ENCODE measurements at regions not wholly inside any gene's neighbourhood (a gene's known extent, or its start where the extent isn't known, plus 50 kb on each side); places are given as distances from the start of the nearest gene placed in this dataset.

DNA sequence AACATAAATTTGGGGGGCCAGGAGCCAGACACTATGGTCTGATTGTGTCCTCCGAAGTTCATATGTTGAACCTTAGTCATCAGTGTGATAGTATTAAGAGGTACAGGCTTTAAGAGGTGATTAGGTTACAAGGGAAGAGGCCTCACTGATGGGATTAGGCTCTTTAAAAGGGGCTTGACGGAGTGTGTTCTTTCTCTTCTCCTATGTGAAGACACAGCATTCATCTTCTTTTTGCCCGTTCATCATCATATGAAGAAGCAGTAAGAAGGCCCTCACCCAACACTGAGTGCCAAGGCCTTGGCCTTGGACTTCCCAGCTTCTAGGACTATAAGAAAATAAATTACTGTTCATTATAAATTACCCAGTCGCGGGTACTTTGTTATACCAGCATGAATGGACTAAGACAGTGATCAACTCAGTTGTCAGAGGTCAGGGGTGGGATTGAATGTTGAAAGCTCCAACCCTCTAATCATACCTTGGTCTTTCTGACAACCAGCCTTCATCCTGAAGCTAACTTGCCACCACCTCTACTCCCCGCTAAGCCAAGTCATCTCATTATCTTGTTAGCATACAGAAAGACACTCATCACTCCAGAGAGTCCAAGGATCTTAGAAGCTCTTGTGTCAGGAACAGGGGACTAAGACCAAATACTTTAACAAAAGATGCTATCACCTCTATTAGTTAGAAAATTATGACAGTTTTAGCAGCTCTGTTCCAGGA is 543.4 kb upstream of the DIPK2B start:
- no peak for DNase-seq (ENCODE audit: low read depth)

DNA sequence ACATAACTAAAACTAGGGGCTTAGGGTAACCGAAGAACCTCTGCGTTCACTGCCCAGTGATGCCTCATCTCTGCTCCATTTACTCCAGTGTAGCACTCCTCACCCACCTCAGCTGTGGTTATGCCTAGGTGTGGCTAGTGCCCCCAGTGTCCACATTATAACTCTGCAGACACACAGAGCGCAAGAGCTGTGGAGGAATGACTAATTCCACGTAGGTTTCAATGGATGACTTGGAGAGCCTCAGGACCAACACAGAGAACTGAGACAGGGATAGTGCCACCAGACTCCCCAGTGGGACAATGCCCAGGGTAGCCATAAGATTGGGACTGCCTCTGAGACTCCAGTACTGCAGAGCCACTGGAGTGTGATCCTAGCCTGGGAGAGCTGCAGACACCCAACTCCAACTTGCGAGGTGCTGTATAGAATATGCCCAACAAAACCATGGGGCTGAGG is 542.4 kb upstream of the DIPK2B start:
- DNase-seq (ENCODE audit: low read depth): no peak

DNA sequence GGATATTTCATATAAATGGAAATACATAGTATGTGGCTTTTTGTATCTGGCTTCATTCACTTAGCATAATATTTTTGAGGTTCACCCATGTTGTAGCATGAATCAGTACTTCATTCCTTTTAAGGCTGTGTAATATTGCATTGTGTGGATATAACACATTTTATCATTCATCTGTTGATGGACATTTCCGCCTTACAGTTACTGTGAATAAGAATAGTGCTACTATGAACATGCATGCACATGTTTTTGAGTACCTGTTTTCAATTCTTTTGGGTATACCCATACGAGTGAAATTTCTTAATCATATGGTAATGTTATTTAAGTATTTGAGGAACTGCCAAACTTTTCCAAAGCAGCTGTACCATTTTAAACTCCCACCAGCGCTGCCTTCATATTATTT is 539.6 kb upstream of the DIPK2B start:
- DNase-seq (ENCODE audit: low read depth): no peak

DNA sequence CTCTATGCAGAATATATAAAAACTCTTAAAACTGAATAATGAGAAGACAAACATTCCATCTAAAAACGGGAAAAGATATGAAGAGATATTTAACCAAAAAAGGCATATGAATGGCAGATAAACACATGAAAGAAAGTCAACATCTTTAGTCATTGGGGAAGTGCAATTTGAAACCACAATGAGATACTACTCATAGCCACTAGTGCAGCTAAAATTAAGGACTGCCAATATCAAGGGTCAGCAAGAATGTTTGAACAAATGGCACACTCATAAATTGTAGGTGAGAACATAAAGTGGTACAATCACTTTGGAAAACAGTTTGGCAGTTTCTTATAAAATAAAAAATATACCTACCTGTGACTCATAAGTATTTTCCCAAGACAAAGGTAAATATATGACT is 534.9 kb upstream of the DIPK2B start:
- DNase-seq (ENCODE audit: low read depth): no peak

DNA sequence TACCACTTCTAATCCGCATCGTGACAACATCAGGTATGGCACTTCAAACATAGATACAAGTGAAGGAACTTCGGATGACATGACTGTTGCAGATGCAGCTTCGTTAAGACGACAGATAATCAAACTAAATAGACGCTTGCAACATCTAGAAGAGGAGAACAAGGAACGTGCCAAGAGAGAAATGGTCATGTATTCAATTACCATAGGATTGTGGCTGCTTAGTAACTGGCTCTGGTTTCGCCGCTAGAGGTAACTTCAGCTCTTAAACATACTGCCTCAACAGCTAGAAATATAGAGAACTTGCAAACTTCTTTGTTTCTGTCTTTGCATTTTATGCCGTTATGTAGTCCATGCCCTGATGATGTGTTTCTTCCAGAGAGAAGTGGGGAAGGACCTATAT is 530.8 kb upstream of the DIPK2B start:
- DNase-seq (ENCODE audit: low read depth): no peak

DNA sequence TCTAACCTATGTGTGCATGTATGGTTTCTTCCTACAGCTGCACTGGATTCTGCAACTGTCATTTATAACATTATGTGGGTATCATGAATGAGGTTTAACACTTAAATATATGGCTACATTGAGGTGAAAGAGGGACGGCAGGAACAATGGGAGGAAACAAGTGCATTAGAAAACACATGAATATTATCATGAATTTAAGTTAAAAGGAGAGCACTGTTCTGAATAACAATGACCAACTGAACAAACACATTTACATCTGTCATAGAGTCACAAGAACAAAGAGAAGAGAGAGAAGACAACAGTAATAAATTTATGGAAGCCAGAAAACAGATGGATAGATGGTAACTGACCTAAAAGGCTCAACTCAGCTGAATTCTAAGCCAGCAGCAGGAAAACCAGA is 527.1 kb upstream of the DIPK2B start:
- no peak for DNase-seq (ENCODE audit: low read depth)

DNA sequence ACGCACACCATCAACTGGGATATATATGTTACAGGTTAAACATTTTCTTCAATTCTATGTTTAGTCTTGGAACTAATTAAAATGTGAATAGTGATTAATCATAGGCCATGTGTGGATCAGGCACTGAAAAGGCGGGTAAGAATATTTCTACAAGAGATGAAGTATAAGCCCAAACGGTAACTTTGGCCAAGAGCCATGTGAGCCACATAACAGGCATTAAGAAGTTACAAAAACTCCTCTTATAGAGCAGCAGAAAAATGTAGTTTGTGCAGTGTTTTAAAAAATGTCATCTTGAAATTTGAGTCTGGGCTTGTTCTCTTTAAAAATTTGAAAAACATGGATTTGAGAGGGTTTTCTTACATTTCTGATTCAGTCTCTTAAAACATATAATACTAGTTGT is 521.8 kb upstream of the DIPK2B start:
- no peak for DNase-seq (ENCODE audit: low read depth)

DNA sequence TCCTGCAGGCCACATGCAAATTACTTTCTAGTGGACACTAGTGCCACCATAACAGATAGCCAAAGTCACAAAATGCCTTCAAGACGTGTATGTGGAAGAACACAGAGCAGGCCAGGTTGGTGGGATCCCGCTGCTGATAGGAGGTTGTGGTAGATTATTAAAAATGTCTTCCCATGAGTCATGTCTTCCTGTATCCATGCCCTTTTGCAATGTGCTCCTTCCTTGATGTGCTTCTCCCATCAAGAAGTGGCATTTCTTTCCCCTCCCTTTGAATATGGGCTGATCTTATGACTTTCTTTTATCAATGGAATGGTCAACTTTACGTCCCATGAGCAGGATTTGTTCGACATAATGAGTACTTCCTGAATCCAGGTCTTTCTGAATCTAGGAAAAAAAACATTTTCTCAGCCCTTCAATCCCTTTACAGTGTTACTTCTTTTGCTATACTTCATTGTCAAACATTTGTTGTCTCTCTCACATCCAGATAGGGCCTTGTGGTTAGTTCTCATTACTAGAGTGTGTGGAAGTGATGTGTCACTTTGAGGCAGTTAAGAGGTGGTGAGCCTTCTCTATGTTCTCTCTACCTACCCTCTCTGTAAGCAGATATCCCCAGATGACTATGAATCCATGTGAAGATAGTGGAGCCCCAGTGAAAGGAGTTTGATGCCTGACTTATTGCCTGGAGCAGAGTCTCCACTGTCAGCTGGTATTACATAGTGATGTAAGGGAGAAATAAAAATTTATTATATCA is 519.2 kb upstream of the DIPK2B start:
- no peak for DNase-seq (ENCODE audit: low read depth)

DNA sequence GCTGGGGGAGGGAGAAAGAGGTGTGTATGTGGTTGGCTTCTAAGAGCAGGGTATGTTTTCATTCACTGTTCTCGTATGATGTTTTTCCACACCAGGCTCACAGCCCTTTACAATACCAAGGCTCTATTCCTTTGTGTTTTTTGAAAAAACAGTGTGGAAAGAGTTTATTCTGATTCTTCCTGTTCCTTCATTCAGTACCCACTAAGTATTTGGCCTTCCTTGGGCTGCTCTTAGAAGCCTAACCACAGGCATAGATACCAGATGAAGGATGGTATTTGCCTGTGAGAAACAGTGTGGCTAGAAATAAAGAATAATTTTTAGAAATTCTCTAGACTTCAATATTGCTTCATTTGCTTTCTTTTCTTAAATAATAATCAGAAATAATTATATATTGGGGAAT is 518.0 kb upstream of the DIPK2B start:
- no peak for DNase-seq (ENCODE audit: low read depth)

DNA sequence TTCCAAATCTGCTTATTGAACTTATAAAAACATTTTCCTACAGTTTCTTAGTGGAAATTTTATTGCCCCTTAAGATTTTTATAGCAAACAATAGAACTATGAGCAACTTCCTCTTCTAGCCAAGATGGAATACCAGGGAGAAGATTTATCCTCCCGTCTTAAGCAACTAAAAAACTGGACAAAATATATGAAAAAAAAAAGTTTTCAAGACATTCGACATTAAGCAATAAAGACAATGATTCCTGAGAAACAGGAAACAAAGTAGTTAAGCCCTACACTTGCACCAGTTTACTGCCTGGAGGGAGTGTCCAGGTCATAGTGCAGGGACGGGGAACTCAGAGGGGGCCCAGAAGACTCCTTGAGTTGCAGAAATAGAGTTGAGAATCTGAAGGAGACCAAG is 516.1 kb upstream of the DIPK2B start:
- no peak for DNase-seq (ENCODE audit: low read depth)

DNA sequence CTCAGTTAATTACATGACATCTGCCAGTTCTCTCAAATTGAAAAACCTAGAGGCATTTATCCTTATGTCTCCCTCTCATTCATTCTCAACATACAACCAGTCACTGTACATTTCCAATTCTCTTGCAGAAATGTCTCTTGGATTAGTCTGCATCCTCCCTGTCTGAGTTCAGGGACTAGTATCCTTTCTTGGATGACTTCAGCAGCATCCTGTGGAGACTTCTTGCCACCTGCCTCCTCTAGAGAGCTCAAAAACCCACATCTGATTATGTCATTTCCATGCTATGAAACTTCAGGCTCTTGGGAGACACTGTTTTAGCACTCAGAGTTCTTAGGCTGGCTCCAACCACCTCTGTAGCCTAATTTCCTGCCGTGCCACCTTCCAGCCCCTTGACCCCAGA is 515.1 kb upstream of the DIPK2B start:
- DNase-seq (ENCODE audit: low read depth): no peak

DNA sequence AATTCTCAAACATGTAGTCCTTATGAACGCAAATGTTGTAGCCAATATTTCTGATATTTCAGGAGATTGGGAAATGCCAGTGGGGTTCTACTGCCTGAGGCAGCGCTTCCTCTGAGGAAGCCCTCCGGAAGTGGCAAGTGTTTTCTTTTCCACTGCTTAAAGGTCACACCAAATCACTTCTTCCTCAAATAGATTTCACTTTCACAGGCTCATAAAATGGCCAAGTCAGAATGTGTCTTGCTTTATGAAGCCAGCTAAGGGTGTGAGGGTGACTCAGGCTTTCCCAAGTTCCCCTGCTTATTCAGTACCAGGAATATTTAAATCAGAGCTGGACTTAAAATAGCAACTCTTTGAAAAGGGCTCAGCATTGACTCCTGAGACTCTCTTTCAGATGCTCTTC is 514.2 kb upstream of the DIPK2B start:
- DNase-seq (ENCODE audit: low read depth): peak; percentile 63

DNA sequence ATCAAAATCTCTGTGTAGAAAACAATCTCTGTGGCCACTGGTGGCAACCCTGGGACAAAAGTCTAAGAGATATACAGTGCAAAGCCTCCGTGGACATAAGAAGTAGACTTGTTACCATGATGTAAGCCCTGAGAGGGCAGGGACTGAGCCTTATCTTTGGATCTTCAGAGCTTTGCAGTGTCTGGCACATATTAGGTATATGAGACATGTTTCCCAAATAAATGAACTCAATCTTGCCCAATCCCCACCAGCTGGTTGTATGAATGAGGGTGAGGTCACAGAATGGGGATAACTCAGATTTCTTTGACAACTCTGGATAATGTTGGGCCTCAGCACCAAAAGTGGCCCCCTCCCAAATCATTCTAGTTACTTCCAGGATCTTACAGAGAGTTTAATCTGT is 511.4 kb upstream of the DIPK2B start:
- DNase-seq (ENCODE audit: low read depth): peak; percentile 63

DNA sequence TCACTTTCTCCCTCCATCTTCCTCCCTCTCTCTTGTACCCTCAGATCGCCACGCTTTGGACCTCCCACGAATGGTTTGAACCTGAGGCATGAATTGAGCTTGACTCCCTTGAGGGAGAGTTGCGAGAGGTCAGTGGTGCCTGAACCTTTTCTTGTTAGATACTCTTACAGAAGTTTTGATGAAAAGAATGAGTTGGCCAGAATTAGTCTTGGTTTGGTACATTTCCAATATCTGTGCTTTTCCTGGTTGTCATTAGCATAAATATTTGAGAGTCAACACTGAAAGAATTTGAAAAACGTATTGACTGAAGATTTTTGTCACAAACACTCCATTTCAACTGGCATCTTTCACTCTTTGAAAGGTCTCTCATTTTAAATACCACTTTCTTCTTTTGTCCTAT is 510.6 kb upstream of the DIPK2B start:
- DNase-seq (ENCODE audit: low read depth): peak; percentile 67

DNA sequence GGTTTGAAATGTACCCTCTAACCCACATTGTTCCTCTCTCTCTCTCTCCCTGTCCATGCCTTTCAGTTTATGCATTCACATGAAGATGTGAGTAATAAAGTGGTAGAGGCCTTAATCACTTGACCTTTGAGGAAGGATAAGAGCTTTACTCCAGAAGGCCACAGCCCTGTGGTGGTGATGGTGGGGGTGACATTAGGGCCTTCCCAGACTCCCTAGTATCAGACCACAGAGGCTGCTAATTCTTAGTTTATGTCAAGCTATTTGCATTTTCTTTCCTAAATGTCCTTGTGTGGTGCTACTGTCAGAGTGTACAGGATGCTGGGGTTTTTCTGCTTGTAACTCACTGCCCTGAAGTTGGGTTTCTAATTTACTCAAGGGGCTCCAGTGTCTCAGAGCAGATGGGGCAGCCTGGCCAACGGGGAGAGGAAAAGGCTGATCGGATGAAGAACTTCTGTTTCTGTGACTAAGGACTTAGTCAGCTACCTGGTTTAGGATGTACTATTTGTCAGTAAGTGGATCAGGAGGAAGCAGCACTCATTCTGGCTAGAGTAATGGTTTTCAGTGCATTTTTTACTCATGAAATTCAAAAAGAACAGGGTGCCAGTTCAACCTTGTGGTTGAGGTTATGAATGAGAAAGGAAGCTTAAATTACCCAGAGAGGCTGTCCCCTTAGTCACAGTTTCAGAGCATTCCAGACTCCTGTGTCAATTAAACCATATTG is 509.6 kb upstream of the DIPK2B start:
- DNase-seq (ENCODE audit: low read depth): peak; percentile 91

DNA sequence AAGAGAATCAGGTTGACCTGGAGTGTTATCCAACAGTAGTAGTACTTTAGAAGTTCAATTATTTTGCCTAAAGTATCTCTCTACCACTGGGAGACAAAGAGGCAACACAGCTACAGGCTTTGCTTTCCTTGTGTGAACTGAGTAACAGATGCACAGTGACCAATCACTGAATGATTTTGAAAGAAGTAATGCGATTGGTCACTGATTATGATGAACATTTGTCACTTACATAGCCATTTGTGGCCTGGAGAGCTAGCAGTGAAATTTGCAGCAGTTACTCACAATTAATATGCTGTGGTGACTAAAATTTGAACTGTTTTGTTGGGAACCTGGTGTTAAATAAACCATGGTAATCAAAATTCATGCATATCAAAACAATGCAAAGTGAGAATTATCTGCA is 508.7 kb upstream of the DIPK2B start:
- no peak for DNase-seq (ENCODE audit: low read depth)

DNA sequence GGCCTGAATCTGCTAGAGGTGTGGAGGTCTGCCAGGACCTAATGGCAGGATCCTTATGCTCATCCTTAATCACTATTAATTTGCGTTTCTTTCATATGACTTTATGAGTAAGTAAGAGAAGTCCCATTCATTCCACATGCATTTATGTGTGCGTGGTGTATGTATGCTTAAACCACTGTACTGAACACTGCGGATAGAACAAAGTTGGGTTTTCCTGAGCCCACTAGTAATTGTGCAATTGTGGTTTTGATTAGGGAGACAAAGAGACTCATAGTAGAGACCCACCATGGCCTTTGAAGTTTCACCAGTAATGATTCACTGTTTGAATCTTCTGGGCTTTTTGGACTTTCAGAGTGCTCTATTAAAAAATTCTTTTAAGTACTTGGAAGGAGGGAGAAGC is 498.5 kb upstream of the DIPK2B start:
- no peak for DNase-seq (ENCODE audit: low read depth)

DNA sequence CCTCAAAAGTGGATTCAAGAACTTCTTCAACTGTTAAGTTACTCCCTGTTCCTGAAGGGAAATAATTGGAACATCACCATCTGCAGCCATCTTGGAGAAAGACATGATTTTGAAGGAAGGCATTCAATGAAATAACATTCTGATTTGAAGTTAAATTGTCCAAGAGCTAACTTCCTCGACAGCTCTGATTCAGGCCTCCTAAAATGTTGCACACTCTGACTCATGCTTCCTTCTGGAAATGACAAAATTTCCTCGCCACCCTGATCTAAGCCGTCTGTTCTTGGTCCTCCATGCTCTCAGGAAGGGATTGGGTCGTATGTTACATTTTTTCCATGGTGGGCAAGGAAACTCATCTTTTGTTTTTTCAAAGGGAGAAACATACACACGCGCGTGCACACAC is 496.9 kb upstream of the DIPK2B start:
- DNase-seq (ENCODE audit: low read depth): peak; percentile 77

DNA sequence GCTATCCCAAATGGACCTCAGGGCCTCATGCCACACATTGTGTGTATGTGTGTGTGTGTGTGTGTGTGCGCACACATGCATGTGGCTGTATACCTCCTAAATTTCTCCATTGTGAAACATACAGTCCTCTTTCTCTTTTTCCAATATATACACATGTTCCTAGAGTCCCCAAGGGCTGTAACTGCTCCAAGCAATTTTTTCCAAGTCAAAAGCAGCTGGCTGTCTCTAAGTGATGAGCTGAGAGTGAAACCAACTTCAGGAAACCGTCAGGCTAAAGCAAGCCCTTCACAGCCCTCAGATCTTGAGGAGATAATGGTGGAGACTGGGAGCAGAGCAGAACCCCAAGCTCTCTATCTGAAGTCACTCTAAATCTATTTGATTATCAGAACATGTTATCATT is 496.1 kb upstream of the DIPK2B start:
- DNase-seq (ENCODE audit: low read depth): no peak

DNA sequence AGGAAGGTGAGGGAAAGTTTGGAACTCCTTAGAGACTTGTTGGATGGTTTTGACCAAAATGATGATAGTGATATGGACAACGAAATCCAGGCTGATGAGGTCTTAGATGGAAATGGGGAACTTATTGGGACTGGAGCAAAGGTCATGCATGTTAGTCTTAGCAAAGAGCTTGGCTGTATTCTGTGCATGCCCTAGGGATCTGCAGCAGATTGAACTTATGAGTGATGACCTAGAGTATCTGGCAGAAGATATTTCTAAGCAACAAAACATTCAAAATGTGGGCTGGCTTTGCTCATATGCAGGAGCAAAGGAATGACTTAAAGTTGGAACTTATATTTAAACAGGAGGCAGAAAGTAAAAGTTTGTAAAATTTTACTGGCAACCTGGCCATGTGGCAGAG is 489.3 kb upstream of the DIPK2B start:
- DNase-seq (ENCODE audit: low read depth): no peak

DNA sequence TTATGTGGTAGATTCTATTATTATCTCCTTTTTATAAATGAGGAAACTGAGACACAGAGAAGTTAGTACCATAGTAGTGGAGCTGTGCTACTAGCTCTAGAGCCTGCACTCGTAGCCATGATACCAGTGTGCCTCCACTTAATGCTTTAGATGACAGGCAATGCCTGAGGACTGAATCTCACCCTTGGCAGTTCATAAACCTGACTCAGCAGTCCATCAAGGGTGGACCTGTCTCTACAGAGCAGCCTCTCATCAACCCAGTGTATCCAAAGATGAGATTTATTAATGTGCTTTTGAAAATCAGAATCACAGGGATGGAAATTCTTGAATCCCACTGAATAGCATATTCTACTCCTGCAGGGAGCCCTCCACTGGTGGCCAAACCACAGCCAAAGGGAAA is 483.2 kb upstream of the DIPK2B start:
- no peak for DNase-seq (ENCODE audit: low read depth)

DNA sequence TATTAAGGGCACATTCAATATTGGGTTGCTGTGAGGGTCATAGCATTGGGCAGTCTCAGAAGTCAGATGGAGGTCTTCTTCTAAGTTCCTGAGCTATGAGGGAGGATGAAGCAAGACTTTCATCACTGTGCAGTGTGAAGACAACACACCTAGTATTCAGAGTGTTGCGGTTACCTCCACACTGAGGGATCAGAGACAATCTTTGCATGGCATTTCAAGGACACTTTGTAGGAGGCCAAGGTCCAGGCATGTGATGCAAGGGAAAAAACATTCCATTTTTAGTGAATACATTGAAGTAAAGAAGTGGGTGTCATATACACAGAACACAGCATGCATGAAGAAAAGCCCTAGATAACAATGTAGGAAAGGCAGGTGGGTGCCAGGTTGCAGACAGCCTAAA is 481.2 kb upstream of the DIPK2B start:
- DNase-seq (ENCODE audit: low read depth): no peak

DNA sequence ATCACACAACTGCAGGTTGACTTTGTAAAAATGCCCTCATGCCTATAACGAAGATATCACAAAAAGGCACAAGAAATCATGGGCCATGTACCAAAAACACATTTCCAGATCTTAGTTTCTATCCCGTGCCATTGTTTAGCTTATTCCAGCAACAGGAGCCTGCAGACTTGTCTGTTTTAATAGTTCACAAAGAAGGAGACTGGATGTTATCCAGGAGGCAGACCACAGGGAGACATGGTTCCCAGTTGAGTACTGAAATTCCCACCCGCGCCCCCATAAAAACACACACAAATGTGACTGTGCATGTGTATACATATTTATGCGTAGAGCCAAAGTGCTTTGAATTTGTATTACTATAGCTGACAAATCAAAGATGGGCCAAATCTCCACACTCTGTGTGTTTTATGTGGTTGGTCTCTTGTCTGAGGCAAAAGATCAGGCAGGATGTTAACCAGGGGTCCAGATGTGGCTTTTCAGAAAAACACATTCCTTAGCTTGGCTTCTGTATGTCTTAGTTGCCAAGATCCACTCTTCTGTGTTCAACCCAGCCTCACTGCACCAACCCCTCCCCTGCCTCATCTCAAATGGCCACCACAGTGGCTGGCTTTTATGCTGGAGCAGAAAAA is 469.2 kb upstream of the DIPK2B start:
- DNase-seq (ENCODE audit: low read depth): no peak

All from HS-5 (cell line).